Right lobe of liver (tissue), 4 donors: ENCODE measurements at regions not wholly inside any gene's neighbourhood (a gene's known extent, or its start where the extent isn't known, plus 50 kb on each side); places are given as distances from the start of the nearest gene placed in this dataset.

Experiments used
- CTCF ChIP-seq, 4 donors: fragments of 200-600 bp in 3 of 4; fragments of 450-650 bp in 1 of 4; IDR thresholded peaks; one replicate each; pipeline versions ENCODE4 v1.5.1 to v1.8.0; 2016 to 2022; ENCODE audit warnings: antibody characterized with exemption in 4 of 4, mild to moderate bottlenecking in 2 of 4
- POLR2A ChIP-seq: fragments of 450-650 bp; IDR thresholded peaks from one replicate; pipeline ENCODE4 v1.6.1; 2017; ENCODE audit warnings: antibody characterized with exemption, mild to moderate bottlenecking
- donor health status: DM: no; HTN: no; CAD: no.
- donor health status: DM: no; HTN: no; CAD: no.
- donor health status: DM: no; HTN: yes; CAD: no.

GRCh38 chr12:41932470-41932991, 212.1 kb downstream of the GXYLT1 start:
- TF ChIP-seq POLR2A = no peak
- no peak for TF ChIP-seq CTCF (IDR thresholded peaks at IDR 0.05)
